ENCODE measurements at regions not wholly inside any gene's neighbourhood (a gene's known extent, or its start where the extent isn't known, plus 50 kb on each side); places are given as distances from the start of the nearest gene placed in this dataset.
"Not testable (repeated sequence)": the region's sequence is repeated elsewhere in the genome, so short reads cannot be mapped to it uniquely, and the experiment has no call there.

DNA sequence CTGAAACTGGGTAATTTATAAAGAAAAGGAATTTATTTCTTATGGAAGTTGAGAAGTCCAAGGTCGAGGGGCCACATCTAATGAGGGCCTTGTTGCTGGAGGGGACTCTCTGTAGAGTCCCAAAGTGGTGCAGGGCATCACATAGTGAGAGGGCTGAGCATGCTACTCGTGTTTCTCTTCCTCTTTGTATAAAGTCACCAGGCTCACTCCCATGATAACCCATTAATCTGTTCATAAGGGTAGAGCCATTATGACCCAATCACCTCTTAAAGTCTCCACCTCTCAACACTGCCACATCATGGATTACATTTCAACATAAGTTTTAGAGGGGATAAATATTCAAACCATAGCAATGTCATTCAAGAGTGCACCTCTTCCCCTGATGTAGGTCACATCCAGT, 79.1 kb upstream of the ATP2B1 start:
- no peak for DNase-seq

- no peak for DNase-seq
Observed at GRCh38 chr12:89786177-89786810, 77.7 kb upstream of the ATP2B1 start.

DNA sequence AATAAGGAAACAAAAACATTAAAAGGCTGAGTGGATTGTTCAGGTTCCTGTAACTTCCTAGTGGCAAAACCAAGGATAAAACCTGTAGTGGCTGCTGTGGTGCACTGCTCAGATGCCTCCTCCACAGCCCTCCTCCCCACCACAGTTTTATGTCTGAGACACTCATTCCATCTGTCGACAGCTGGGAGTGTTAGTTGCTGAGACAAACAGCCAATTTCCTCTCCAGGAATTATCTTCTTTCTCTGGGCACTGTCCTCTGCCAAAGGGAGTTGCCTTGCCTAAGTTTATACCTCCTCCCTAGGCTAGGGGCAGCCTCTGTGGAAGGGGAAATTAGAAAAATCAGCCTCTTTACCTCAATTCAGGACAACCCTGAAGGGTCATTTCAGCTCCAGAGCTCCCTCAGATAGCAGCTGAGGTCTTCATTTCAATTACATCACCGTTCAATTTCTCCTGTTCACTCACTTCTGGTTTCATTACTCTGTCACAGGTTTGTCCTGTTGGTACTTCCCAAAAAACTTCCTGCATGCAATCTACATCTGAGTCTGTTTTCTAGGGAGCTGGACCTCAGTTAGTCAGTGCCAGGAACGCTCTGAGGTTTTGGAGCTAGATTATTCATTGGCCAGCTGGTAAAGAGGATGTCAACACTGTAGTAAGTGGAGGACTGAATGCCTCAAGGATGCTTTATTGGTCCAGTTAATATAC, 74.9 kb upstream of the ATP2B1 start:
- no peak for DNase-seq

DNA sequence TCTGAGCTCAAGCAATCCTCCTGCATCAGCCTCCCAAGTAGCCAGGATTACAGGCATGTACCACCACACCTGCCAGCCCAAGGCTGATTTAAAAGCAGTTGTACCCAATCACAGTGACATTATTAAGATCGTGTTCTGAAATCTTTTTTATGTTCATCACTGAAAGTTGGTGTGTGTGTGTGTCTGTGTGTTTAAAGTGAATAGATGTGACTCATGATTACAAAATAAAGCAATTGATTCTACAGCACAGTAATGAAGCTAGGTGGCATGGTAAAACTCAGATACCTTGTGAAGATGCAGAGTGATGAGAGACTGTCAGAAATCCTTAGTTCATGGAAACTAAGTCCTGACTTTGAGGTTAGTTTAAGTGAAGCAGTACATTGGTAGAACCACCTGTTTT, 74.2 kb upstream of the ATP2B1 start:
- DNase-seq = no peak

- DNase-seq = no peak
Observed at GRCh38 chr12:89781946-89782550, 73.4 kb upstream of the ATP2B1 start.

DNA sequence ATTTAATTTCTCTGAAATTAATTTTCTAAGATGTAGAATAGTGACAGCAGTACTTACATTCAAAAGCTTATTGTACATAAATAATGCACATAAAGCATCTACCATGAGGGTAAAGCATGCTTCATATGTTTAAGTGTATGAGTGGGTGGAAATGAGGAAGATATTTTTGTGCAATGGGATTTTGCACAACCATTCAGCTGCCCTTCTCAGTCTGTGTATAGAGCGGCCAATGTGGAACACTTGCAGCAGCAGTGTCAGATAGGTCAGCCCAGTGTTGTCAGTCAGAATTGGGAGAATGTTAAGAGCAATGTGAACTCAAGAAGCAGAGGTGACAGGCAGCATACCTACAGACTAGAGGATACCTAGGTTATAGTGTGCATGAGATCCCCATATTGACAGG, 72.5 kb upstream of the ATP2B1 start:
- DNase-seq = no peak

DNA sequence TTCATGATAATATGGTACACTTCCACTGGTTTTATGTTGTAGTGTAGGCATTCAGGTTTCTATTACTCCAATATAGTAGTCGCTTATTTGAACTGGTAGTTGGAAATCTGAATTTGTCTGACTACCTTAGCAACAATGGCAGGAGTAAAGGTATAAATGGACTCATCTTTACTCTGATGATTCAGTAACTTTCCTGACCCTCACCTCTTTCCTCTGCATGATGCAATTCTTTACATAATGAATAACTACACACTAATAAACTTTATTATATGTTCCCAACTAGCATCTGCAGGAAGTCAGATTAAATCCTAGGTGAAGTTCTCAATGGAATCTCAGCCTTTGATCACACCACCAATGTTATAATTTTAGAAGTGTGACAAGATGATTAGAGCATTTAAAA, 70.5 kb upstream of the ATP2B1 start:
- DNase-seq = no peak

DNA sequence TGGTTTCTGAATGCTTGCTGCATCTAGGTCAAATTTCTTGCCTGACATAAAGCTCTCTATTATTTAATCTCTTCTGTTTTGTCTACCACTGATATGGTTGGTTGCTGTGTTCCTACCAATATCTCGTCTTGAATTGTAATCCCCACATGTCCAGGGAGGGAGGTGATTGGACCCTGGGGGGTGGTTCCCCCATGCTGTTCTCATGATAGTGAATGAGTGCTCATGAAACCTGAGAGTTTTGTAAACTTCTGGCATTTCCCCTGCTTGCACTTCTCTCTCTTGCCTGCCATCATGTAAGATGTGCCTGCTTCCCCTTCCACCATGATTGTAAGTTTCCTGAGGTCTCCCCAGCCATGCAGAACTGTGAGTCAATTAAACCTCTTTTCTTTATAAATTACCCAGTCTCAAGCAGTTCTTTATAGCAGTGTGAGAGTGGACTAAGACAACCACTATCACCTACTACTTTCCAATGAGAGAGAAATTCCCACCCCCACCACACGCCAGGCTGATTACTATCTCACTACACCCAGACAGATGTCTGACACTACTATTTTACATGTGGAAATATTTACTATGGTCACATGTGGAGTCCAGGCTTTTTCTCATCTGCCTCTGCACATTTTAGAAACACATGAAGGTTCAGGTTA, 69.2 kb upstream of the ATP2B1 start:
- no peak for DNase-seq

DNA sequence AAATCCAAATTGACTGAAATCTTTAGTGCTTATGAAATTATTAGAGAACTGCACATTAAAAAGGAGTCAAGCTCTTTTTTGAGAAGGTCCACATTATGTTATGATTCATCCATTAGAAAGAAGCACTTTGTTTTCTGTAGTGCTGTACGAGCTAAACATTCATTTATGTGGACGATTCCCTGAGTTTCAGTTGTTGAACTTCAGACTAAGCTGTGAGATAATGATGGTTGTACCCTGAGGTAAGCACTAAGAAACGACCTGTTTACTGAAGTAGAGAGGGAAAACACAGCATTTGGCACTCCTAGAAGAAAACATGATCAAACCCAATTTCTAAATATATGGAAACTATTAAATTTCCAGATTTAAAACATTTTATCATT, 67.3 kb upstream of the ATP2B1 start:
- DNase-seq = no peak

DNA sequence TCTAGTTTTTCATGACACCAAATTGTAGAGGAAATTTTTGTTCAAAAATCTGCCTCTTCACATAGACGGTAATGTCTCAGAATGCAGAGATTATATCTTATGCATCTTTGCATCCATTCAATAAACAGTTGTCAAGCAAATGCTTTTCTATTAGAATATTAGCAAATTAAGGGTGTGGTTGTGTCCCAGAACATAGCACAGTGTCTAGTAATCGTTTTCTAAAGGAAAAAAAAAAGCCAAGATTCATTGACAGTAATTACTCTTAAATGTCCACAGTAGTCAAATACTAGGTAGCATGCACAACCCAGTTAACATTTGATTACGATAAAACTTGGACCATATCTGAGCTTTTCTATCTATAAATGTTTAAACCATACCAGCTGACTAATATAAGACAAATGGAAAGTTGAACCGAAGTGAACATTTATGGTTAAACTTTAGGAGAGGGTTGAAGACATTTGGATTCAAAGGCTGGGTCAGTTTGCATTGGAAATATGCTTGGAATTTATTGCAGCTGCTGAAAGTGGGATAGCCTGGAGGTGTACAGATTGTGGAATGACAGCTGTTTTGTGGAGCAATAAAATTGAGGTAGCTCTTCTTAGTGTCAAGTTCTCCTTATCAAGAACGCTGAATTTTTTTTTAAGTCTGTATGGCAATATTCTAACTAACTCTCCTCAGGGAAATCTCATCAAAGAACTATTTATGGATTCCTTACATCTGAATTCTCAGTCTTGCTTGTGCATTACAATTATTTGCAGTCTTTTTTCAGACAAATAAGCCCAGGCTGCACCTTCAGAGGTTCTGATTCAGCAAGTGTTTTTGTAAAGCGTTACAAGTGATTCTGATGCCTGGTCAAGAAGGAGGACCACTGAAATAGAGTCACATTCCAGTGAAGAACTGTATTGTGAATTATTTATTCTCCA, 66.7 kb upstream of the ATP2B1 start:
- DNase-seq = no peak

DNA sequence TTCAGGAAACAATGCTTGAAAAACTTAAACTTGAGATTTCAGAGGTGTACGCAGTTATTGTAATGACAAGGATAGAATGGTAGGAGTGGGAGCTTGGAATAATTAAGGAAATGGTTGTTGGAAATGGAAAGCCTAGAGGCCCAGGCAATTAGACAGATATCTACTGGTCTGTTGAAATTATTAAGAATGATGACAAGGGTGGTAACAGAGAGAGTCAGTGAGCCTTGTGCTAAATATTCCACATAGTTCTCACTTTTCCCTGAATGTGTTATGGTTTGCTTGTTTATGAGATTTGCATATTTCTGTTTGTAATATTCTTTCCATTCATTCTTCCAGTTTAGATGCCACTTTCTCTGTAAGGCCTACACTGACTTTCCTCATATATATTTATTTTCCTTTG, 66.0 kb upstream of the ATP2B1 start:
- DNase-seq = no peak

DNA sequence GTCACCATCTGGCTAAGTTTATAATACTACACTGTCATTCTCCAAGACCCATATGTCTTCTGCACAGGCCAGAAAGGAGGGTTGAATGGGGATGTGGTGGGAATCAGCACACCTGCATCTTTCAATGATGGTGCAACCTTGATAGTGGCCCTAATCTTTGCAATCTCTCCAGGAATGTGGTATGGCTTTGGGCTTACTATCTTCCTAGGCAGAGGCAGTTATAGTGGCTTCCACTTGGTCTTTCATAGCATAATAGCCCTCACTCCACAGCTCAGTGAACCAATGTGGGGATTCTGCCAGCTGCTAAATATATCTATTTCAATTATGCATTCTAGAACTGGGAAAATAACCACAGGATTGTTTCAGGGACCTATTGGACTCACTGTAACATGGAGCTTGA, 61.8 kb upstream of the ATP2B1 start:
- DNase-seq = no peak

DNA sequence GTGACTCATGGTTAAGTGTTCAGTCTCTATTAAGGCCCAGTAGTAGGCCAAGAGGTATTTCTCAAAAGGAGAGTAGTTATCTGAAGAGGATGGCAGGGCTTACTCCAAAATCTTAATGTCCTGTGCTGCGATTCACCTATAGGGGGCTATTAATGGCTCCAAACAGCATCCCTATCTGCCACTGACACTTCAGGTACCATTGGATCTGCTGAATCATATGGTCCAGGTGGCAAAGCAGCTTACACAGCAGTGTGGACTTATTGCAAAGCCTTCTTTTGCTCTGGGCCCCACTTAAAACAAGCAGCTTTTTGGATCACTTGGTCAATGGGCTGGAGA, 60.8 kb upstream of the ATP2B1 start:
- no peak for DNase-seq

DNA sequence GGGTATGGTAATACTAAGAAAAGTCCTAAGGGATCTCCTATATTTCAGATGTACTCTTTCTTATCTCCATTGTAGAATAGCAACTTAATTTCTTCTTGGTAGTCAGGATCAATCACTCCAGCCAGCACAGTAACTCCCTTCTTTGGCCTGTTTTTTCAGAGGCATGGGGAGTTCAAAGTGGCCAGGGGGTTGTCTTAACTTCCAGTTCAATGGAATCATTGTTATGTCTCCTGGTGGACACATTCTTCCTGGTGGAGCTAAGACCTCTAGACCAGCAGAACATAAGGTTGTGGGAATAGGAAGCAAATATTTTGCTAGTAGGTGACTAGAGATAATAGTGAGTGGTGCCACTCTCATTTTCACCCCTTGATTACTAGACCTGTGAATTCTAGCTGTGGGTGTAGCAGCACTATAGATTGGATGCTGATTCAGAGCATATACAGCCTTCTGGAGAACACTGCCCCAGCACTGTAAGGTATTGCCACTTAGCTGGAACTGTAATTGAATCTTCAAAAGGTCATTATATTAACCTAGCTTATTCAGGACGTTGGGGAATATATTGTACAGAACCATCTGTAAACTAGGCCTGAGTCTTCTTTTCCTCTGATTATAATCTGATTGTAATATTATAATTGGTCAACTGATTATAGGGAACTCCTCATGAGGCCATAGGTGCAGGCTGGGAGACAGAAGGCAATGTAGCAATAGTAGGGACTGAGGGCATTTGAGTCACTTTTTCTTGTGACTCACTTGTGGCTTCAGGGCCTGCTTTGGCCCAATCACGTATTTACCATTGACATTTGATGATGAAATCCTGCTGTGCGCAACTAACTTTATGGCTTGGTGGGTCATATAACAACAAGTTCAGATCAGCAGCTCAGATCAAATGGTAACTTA, 60.2 kb upstream of the ATP2B1 start:
- DNase-seq = peak; percentile 22

GRCh38 chr12:89765959-89766824, 57.6 kb upstream of the ATP2B1 start:
- DNase-seq = peak; percentile 8

DNA sequence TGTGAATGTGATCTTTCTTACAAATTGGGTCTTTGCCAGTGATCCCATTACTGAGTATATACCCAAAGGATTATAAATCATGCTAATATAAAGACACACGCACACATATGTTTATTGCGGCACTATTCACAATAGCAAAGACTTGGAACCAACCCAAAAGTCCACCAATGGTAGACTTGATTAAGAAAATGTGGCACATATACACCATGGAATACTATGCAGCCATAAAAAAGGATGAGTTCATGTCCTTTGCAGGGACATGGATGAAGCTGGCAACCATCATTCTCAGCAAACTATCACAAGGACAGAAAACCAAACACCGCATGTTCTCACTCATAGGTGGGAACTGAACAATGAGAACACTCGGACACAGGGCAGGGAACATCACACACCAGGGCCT, 55.5 kb upstream of the ATP2B1 start:
- not testable (repeated sequence) for DNase-seq

- DNase-seq = no peak
Observed at GRCh38 chr12:89762498-89763170, 54.0 kb upstream of the ATP2B1 start.

GRCh38 chr12:89760783-89761182, 52.1 kb upstream of the ATP2B1 start:
- no peak for DNase-seq

All from CD4-positive, alpha-beta T cell treated with Interleukin-6 for 4 hours (primary cell).